ENCODE measurements at regions not wholly inside any gene's neighbourhood (a gene's known extent, or its start where the extent isn't known, plus 50 kb on each side); places are given as distances from the start of the nearest gene placed in this dataset.
"Not testable (repeated sequence)": the region's sequence is repeated elsewhere in the genome, so short reads cannot be mapped to it uniquely, and the experiment has no call there.

DNA sequence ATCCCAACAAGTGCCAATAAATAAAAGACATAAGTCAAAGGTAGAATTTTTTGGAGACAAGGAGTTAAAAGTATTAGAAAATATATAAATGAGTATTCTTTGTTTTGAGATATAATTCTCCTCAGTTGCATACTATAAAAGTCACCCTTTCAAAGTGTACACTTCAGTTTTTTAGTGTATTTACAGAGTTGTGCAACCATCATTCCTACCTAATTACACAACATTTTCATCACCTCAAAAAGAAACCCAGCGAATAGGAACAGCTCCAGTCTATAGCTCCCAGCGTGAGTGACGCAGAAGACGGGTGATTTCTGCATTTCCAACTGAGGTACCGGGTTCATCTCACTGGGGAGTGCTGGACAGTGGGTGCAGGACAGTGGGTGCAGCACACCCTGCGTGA, 1175.7 kb downstream of the PCDH19 start:
- H3K56ac ChIP-seq (replicated peaks; ENCODE audit: insufficient read length, low read depth, low read length); H3K4me3 ChIP-seq (ENCODE audit: extremely low read depth in 1 of 4, insufficient read depth in 2 of 4, low read depth in 3 of 4, low read length in 4 of 4); H4K5ac ChIP-seq (ENCODE audit: insufficient read length, low read depth, low read length); H3K79me1 ChIP-seq (ENCODE audit: low read depth, low read length); H3K36me3 ChIP-seq (ENCODE audit: control insufficient read depth in 2 of 4, insufficient read depth in 4 of 4, low read length in 3 of 4); H3K27me3 ChIP-seq (replicated peaks in 1 of 4; ENCODE audit: control insufficient read depth in 3 of 4, extremely low read depth in 1 of 4, insufficient read depth in 3 of 4, low read length in 3 of 4); H2BK120ac ChIP-seq (replicated peaks; ENCODE audit: low read depth, low read length); H2BK5ac ChIP-seq (ENCODE audit: low read depth, low read length); FAIRE-seq; DNase-seq (ENCODE audit: low read depth in 1 of 2, low spot score in 2 of 2); POLR2A ChIA-PET (ENCODE audit: partially characterized antibody); H3K4ac ChIP-seq (replicated peaks; ENCODE audit: insufficient read length, low read depth, low read length); H2BK15ac ChIP-seq (ENCODE audit: low read length); H2AFZ ChIP-seq (ENCODE audit: low read length); H2AK5ac ChIP-seq (ENCODE audit: low read depth, low read length); H2BK20ac ChIP-seq (ENCODE audit: low read length); H3K23me2 ChIP-seq (ENCODE audit: low read depth, low read length); H3K18ac ChIP-seq (ENCODE audit: extremely low read depth, low read length); H3K9me3 ChIP-seq (ENCODE audit: insufficient read depth in 2 of 2, low read depth in 1 of 2, low read length in 1 of 2); H3K79me2 ChIP-seq (ENCODE audit: control insufficient read depth in 1 of 2, insufficient read depth in 2 of 2, low read length in 2 of 2); H4K91ac ChIP-seq (replicated peaks; ENCODE audit: insufficient read length, low read length); H2BK12ac ChIP-seq (ENCODE audit: low read depth, low read length); H4K20me1 ChIP-seq (replicated peaks in 1 of 2; ENCODE audit: control insufficient read depth in 1 of 2, insufficient read depth in 2 of 2, low read length in 2 of 2); H3K27ac ChIP-seq (ENCODE audit: low read depth, low read length); H3K4me2 ChIP-seq (ENCODE audit: insufficient read depth in 1 of 2, low read depth in 2 of 2, low read length in 2 of 2); H3K4me1 ChIP-seq (replicated peaks in 1 of 4; ENCODE audit: control insufficient read depth in 3 of 4, insufficient read depth in 4 of 4, low read length in 3 of 4); H4K8ac ChIP-seq (ENCODE audit: extremely low read depth, insufficient read depth, low read length); H3K9ac ChIP-seq (replicated peaks in 1 of 4; ENCODE audit: extremely low read depth in 1 of 4, low read depth in 3 of 4, low read length in 3 of 4); H3K14ac ChIP-seq (ENCODE audit: insufficient read length); H3K23ac ChIP-seq (ENCODE audit: insufficient read length): not testable (repeated sequence)
- 93% methylated on average over 5 of the region's 6 CpGs; no CpG with 5 or more reads in 1 of the 2 experiments for WGBS, 2 experiments (ENCODE audit: extremely low coverage in 1 of 2, insufficient coverage in 1 of 2, insufficient read length in 1 of 2, insufficient replicate concordance in 2 of 2, low coverage in 1 of 2, low lambda C conversion rate in 2 of 2, missing lambda C conversion rate in 1 of 2)
- CTCF ChIA-PET (ENCODE audit: partially characterized antibody) = interaction anchor here (0.6 kb wide), 1 partner anchor 1406 kb away, joined by 5 read pairs; no protein-coding TSS in a partner anchor

Data from H1 (cell line).